ENCODE measurements at regions not wholly inside any gene's neighbourhood (a gene's known extent, or its start where the extent isn't known, plus 50 kb on each side); places are given as distances from the start of the nearest gene placed in this dataset.

DNA sequence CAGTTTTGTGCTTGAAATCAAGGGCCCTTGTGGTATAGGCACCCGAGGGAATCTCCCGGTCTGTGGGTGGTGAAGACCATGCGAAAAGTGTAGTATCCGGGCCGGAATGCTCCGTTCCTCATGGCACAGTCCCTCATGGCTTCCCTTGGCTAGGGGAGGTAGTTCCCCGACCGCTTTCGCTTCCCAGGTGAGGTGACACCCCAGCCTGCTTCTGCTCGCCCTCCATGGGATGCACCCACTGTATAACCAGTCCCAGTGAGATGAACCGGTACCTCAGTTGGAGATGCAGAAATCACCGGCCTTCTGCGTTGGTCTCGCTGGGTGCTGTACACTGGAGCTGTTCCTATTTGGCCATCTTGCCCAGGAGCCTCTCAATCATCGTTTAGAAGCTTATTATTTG is 195.7 kb upstream of the POT1 start:
- Histone ChIP-seq H3K79me2 (ENCODE audit: control insufficient read depth, insufficient read depth, low read length) (no peaks in the 10 kb centered on the region), H4K20me1 (ENCODE audit: control insufficient read depth, extremely low read depth, insufficient read depth, low read length) (no peaks in the 10 kb centered on the region), H3K4me2 (ENCODE audit: extremely low read depth, insufficient read depth, low read length) (no peak overlapping the region), H3K9ac (ENCODE audit: insufficient read depth, low read length) (no peak overlapping the region), H3K27me3 (ENCODE audit: control insufficient read depth, insufficient read depth, low read length) (no peaks in the 10 kb centered on the region), H3K27ac (ENCODE audit: insufficient read depth, low read length) (no peak overlapping the region), H3K4me1 (ENCODE audit: control insufficient read depth, extremely low read depth, insufficient read depth, low read length) (no peaks in the 10 kb centered on the region), H3K9me3 (ENCODE audit: control insufficient read depth, insufficient read depth, low read depth, low read length) (no peaks in the 10 kb centered on the region), H3K4me3 (replicated peaks in 1 of 4; ENCODE audit: control extremely low read depth in 1 of 4, insufficient read depth in 1 of 4, low read depth in 3 of 4, low read length in 4 of 4) (no peak overlapping the region), H2AFZ (ENCODE audit: low read length) (no peak overlapping the region), H3K36me3 (ENCODE audit: control insufficient read depth, insufficient read depth, low read length) (no peaks in the 10 kb centered on the region)
- TF ChIP-seq CTCF (conservative IDR thresholded peaks at IDR 0.05 in 1 of 2, IDR thresholded peaks at IDR 0.05 in 1 of 2; ENCODE audit: low read depth in 1 of 2, low read length in 2 of 2): no peak
- no peak for TF ChIP-seq EZH2 (IDR thresholded peaks at IDR 0.05; ENCODE audit: low read length, missing control alignments)
- DNase-seq (ENCODE audit: low read depth in 2 of 2): no peak

DNA sequence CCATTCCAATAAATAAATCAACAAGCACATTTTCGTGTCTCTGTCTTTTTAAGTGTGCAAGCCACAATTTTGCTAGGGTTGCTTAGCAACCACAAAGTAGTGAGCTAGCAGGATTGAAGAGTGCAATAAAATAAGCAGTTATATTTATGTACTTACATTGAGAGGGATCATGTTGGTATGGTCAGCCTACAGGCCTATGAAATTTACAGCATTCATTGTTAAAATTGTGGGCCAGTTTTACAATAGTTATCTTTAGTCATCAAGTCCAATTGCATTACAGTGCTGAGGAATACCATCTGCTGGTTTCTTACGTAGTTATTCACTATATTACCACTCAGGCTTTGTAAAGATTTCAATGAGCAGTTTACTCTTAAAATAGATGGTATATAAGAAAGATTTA is 192.5 kb upstream of the POT1 start:
- H3K36me3 ChIP-seq (ENCODE audit: control insufficient read depth, insufficient read depth, low read length): no peaks in the 10 kb centered on the region
- no peaks in the 10 kb centered on the region for H4K20me1 ChIP-seq (ENCODE audit: control insufficient read depth, extremely low read depth, insufficient read depth, low read length)
- H2AFZ ChIP-seq (ENCODE audit: low read length): no peak overlapping the region
- H3K4me1 ChIP-seq (ENCODE audit: control insufficient read depth, extremely low read depth, insufficient read depth, low read length): no peaks in the 10 kb centered on the region
- H3K27me3 ChIP-seq (ENCODE audit: control insufficient read depth, insufficient read depth, low read length): no peaks in the 10 kb centered on the region
- H3K9me3 ChIP-seq (ENCODE audit: control insufficient read depth, insufficient read depth, low read depth, low read length): no peaks in the 10 kb centered on the region
- no peak overlapping the region for H3K4me3 ChIP-seq (replicated peaks in 1 of 4; ENCODE audit: control extremely low read depth in 1 of 4, insufficient read depth in 1 of 4, low read depth in 3 of 4, low read length in 4 of 4)
- TF ChIP-seq EZH2 (IDR thresholded peaks at IDR 0.05; ENCODE audit: low read length, missing control alignments) (no peak), CTCF (conservative IDR thresholded peaks at IDR 0.05 in 1 of 2, IDR thresholded peaks at IDR 0.05 in 1 of 2; ENCODE audit: low read depth in 1 of 2, low read length in 2 of 2) (no peak)
- H3K4me2 ChIP-seq (ENCODE audit: extremely low read depth, insufficient read depth, low read length): no peak overlapping the region
- H3K27ac ChIP-seq (ENCODE audit: insufficient read depth, low read length): no peak overlapping the region
- peak in 1 of 2 donors; percentile 48 for DNase-seq (ENCODE audit: low read depth in 2 of 2)
- no peak overlapping the region for H3K9ac ChIP-seq (ENCODE audit: insufficient read depth, low read length)
- no peaks in the 10 kb centered on the region for H3K79me2 ChIP-seq (ENCODE audit: control insufficient read depth, insufficient read depth, low read length)

DNA sequence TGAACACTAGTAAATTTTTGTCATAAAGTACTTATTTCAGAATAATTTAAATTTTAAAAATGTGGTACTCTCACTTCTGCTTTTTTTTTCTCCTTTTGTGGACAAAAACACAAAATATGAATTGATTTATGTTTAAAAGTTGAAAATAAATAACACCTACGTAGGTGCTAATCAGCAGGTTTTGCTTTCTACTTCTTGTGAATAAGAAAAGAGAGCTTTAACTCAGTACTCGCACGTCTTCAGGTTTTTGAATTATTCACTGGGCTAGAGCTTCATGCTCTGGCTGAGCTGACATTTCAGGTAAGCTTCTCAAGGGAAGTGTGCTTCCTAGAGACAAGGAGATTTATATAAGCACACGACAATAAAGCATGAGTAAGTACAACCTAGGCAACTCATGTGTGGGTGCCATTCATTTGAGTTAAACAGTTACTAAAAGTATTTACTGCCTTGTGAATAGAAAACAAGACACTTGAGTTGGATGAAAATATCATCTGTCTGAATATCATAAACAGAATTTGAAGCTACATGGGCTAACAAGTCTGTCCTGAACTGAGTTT is 190.0 kb upstream of the POT1 start:
- no peaks in the 10 kb centered on the region for H3K27me3 ChIP-seq (ENCODE audit: control insufficient read depth, insufficient read depth, low read length)
- no peak overlapping the region for H3K27ac ChIP-seq (ENCODE audit: insufficient read depth, low read length)
- no peak overlapping the region for H3K4me2 ChIP-seq (ENCODE audit: extremely low read depth, insufficient read depth, low read length)
- no peak for DNase-seq (ENCODE audit: low read depth in 2 of 2)
- H3K9ac ChIP-seq (ENCODE audit: insufficient read depth, low read length): no peak overlapping the region
- H3K36me3 ChIP-seq (ENCODE audit: control insufficient read depth, insufficient read depth, low read length): no peaks in the 10 kb centered on the region
- H2AFZ ChIP-seq (ENCODE audit: low read length): no peak overlapping the region
- TF ChIP-seq CTCF (conservative IDR thresholded peaks at IDR 0.05 in 1 of 2, IDR thresholded peaks at IDR 0.05 in 1 of 2; ENCODE audit: low read depth in 1 of 2, low read length in 2 of 2): no peak
- no peak for TF ChIP-seq EZH2 (IDR thresholded peaks at IDR 0.05; ENCODE audit: low read length, missing control alignments)
- no peak overlapping the region for H3K4me3 ChIP-seq (replicated peaks in 1 of 4; ENCODE audit: control extremely low read depth in 1 of 4, insufficient read depth in 1 of 4, low read depth in 3 of 4, low read length in 4 of 4)
- no peaks in the 10 kb centered on the region for H4K20me1 ChIP-seq (ENCODE audit: control insufficient read depth, extremely low read depth, insufficient read depth, low read length)
- H3K79me2 ChIP-seq (ENCODE audit: control insufficient read depth, insufficient read depth, low read length): no peaks in the 10 kb centered on the region
- H3K9me3 ChIP-seq (ENCODE audit: control insufficient read depth, insufficient read depth, low read depth, low read length): no peaks in the 10 kb centered on the region
- H3K4me1 ChIP-seq (ENCODE audit: control insufficient read depth, extremely low read depth, insufficient read depth, low read length): no peaks in the 10 kb centered on the region

All from fibroblast of lung (primary cell).